Kidney (tissue), 13 donors: ENCODE measurements at regions not wholly inside any gene's neighbourhood (a gene's known extent, or its start where the extent isn't known, plus 50 kb on each side); places are given as distances from the start of the nearest gene placed in this dataset.

Source experiments
- DNase-seq, 5 donors: peaks; one replicate each; pipeline ENCODE4 v3.0.0-alpha.2; 2013 to 2020
- FAIRE-seq: peaks from 2 replicates; lab custom pipeline; 2012; peaks lifted over from hg19 to GRCh38; lab: Jason Lieb, UNC
- H3K27ac ChIP-seq, 2 donors: one replicate each; pipeline ENCODE4 v1.7.0; 2013; ENCODE audit warnings: low read depth in 2 of 2, low read length in 2 of 2, inconsistent platforms in 1 of 2
- H3K27me3 ChIP-seq: one replicate; pipeline ENCODE4 v1.7.1; 2013; ENCODE audit warnings: low read length, inconsistent platforms; ENCODE audit not compliant: control insufficient read depth, insufficient read depth
- H3K36me3 ChIP-seq, 3 donors: one replicate each; pipeline versions ENCODE4 v1.7.0 to v1.7.1; 2013; ENCODE audit warnings: low read length in 3 of 3, control low read depth in 1 of 3, inconsistent platforms in 1 of 3; ENCODE audit not compliant: insufficient read depth in 3 of 3, control insufficient read depth in 2 of 3
- H3K4me1 ChIP-seq, 3 donors: one replicate each; pipeline versions ENCODE4 v1.7.0 to v1.7.1; 2013; ENCODE audit warnings: low read length in 3 of 3, inconsistent platforms in 1 of 3, low read depth in 1 of 3; ENCODE audit not compliant: control insufficient read depth in 2 of 3, insufficient read depth in 2 of 3
- H3K4me3 ChIP-seq, 3 donors: one replicate each; pipeline versions ENCODE4 v1.7.0 to v1.8.1; 2013; ENCODE audit warnings: low read length in 3 of 3, control low read depth in 1 of 3, inconsistent platforms in 1 of 3
- H3K9ac ChIP-seq, 3 donors: one replicate each; pipeline versions ENCODE4 v1.7.0 to v1.7.1; 2013; ENCODE audit warnings: low read length in 3 of 3, control low read depth in 1 of 3, inconsistent platforms in 1 of 3
- H3K9me3 ChIP-seq, 3 donors: one replicate each; pipeline versions ENCODE4 v1.7.0 to v1.7.1; 2013; ENCODE audit warnings: low read length in 3 of 3, control low read depth in 1 of 3, inconsistent platforms in 1 of 3; ENCODE audit not compliant: control insufficient read depth in 2 of 3, insufficient read depth in 1 of 3
- intact Hi-C: fragments of 100-400 bp; cut with DNase I; formaldehyde crosslinking; loops from one replicate; pipeline ENCODE4 v1.11.1; 2022
- TF ChIP-seq, protein P1 (sequence below): IDR thresholded peaks from 3 replicates; pipeline ENCODE4 v1.5.1; 2012; ENCODE audit warnings: mild to moderate bottlenecking, moderate library complexity, borderline replicate concordance; ENCODE audit not compliant: insufficient read depth; ENCODE audit errors: extremely low read depth
- donor health status: control.
- donor health status: control.
- donor health status: control.
- donor health status: control.
- donor health status: control.
- donor health status: DM: yes; HTN: yes; CAD: no.
- donor health status: Normal renal cell carcinoma (clear cell type).

DNA sequence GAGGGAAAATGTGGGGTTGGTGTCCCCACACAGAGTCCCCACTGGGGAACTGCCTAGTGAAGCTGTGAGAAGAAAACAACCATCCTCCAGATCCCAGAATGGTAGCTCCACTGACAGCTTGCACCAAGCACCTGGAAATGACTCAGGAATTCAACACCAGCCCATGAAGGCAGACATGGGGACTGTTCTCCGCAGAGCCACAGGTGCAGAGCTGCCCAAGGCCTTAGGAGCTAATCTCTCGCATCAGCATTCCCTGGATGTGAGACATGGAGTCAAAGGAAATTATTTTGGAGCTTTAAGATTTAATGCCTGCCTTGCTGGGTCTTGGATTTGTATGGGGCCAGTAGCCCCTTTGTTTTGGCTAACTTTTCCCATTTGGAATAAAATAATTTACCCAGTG is 367.9 kb downstream of the FAM133A start:
- TF ChIP-seq, protein P1, sequence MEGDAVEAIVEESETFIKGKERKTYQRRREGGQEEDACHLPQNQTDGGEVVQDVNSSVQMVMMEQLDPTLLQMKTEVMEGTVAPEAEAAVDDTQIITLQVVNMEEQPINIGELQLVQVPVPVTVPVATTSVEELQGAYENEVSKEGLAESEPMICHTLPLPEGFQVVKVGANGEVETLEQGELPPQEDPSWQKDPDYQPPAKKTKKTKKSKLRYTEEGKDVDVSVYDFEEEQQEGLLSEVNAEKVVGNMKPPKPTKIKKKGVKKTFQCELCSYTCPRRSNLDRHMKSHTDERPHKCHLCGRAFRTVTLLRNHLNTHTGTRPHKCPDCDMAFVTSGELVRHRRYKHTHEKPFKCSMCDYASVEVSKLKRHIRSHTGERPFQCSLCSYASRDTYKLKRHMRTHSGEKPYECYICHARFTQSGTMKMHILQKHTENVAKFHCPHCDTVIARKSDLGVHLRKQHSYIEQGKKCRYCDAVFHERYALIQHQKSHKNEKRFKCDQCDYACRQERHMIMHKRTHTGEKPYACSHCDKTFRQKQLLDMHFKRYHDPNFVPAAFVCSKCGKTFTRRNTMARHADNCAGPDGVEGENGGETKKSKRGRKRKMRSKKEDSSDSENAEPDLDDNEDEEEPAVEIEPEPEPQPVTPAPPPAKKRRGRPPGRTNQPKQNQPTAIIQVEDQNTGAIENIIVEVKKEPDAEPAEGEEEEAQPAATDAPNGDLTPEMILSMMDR, result no peak
- FAIRE-seq (no peak), DNase-seq (no peak)
- Histone ChIP-seq H3K9me3 (no peaks in the 10 kb centered on the region), H3K27me3 (no peaks in the 10 kb centered on the region), H3K4me1 (no peaks in the 10 kb centered on the region), H3K4me3 (no peak overlapping the region), H3K27ac (no peak overlapping the region), H3K9ac (no peak overlapping the region), H3K36me3 (no peaks in the 10 kb centered on the region)
- intact Hi-C loops, result no loop called here

DNA sequence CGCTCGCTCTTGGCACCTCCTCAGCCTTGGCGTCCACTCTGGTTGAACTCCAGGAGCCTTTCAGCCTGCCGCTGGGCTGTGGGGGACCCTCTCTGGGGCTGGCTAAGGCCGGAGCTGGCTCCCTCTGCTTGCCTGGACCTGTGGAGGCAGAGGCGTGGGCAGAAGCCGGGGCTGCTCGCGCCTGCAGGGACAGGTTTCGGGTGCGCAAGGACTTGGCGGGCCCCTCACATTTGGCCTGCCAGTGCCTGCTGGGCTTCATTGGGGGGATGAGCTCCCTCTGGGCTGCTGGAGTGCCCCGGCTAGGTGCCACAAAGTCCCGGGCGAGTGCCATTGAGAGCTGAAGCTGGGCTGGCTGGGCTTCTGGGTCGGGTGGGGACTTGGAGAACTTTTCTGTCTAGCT is 371.7 kb downstream of the FAM133A start:
- H3K36me3 ChIP-seq, result no peaks in the 10 kb centered on the region
- H3K9ac ChIP-seq, result no peak overlapping the region
- DNase-seq, result peak in 1 of 5 donors; percentile 62
- intact Hi-C loops, result no loop called here
- no peak for FAIRE-seq
- no peaks in the 10 kb centered on the region for H3K4me1 ChIP-seq
- H3K27ac ChIP-seq, result no peak overlapping the region
- H3K9me3 ChIP-seq, result no peaks in the 10 kb centered on the region
- H3K27me3 ChIP-seq, result no peaks in the 10 kb centered on the region
- TF ChIP-seq, protein P1, result no peak
- H3K4me3 ChIP-seq, result no peak overlapping the region

DNA sequence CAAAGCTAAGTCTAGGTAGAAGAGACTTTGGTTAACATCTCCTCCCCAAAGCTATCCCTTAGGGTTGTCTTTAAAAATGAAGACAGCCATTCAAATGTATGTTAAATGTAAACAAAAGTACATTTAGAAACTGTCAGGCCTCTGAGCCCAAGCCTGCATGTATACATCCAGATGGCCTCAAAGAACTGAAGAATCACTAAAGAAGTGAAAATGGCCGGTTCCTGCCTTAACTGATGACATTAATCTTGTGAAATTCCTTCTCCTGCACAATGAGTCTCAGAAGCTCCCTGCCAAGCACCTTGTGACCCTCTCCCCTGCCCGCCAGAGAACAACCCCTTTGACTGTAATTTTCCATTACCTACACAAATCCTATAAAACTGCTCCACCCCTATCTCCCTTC is 377.9 kb downstream of the FAM133A start:
- intact Hi-C loops, result no loop called here

More for the DNA sequence above, 377.9 kb downstream of the FAM133A start:
- Histone ChIP-seq H3K27me3 (peaks cover 2% of the 10 kb centered on the region), H3K9ac (no peak overlapping the region), H3K4me3 (no peak overlapping the region), H3K27ac (no peak overlapping the region), H3K4me1 (no peaks in the 10 kb centered on the region), H3K36me3 (no peaks in the 10 kb centered on the region), H3K9me3 (no peaks in the 10 kb centered on the region)
- DNase-seq, result no peak
- TF ChIP-seq, protein P1, result no peak
- no peak for FAIRE-seq
